H9 (cell line): ENCODE measurements at regions not wholly inside any gene's neighbourhood (a gene's known extent, or its start where the extent isn't known, plus 50 kb on each side); places are given as distances from the start of the nearest gene placed in this dataset.

Experiments
- DNase-seq: peaks from one replicate; pipeline ENCODE4 v3.0.0-alpha.2; 2017
- H2AFZ ChIP-seq: one replicate; pipeline ENCODE4 v1.6.1; 2013; ENCODE audit warnings: mild to moderate bottlenecking, low read length, control low read depth, moderate library complexity
- H2AK5ac ChIP-seq: 2 replicates; pipeline ENCODE4 v1.6.1; 2013; ENCODE audit warnings: low read length, control low read depth, mixed read lengths; ENCODE audit not compliant: insufficient read length
- H2BK120ac ChIP-seq: one replicate; pipeline ENCODE4 v1.6.1; 2013; ENCODE audit warnings: low read depth, mild to moderate bottlenecking, low read length, control low read depth, inconsistent platforms; ENCODE audit not compliant: poor library complexity, severe bottlenecking
- H2BK12ac ChIP-seq: 2 replicates; pipeline ENCODE4 v1.6.1; 2013; ENCODE audit warnings: low read length, control low read depth, mixed read lengths, low read depth; ENCODE audit not compliant: insufficient read length
- H2BK15ac ChIP-seq: 2 replicates; pipeline ENCODE4 v1.6.1; 2013; ENCODE audit warnings: low read depth, low read length, control low read depth
- H2BK20ac ChIP-seq: one replicate; pipeline ENCODE4 v1.6.1; 2013; ENCODE audit warnings: low read depth, mild to moderate bottlenecking, low read length, control low read depth, inconsistent platforms; ENCODE audit not compliant: poor library complexity, severe bottlenecking
- H2BK5ac ChIP-seq: 2 replicates; pipeline ENCODE4 v1.6.1; 2013; ENCODE audit warnings: low read length, control low read depth, mixed read lengths; ENCODE audit not compliant: insufficient read length
- H3K14ac ChIP-seq: 2 replicates; pipeline ENCODE4 v1.6.1; 2013; ENCODE audit warnings: low read length, control low read depth; ENCODE audit not compliant: insufficient read depth
- H3K18ac ChIP-seq: 2 replicates; pipeline ENCODE4 v1.6.1; 2013; ENCODE audit warnings: low read depth, mild to moderate bottlenecking, mixed read lengths, low read length, control low read depth; ENCODE audit not compliant: insufficient read length
- H3K23ac ChIP-seq: 2 replicates; pipeline ENCODE4 v1.6.1; 2013; ENCODE audit warnings: low read length, control low read depth, mixed read lengths, low read depth; ENCODE audit not compliant: insufficient read length
- H3K23me2 ChIP-seq: 2 replicates; pipeline ENCODE4 v1.6.1; 2013; ENCODE audit warnings: low read depth, mild to moderate bottlenecking, mixed read lengths, low read length, control low read depth; ENCODE audit not compliant: insufficient read length, poor library complexity, severe bottlenecking
- H3K27ac ChIP-seq: 2 replicates; pipeline ENCODE4 v1.5.1; 2013; ENCODE audit warnings: low read length, control low read depth, mixed read lengths, low read depth; ENCODE audit not compliant: insufficient read length
- H3K27me3 ChIP-seq: 2 replicates; pipeline ENCODE4 v1.6.1; 2013; ENCODE audit warnings: low read length, control low read depth, inconsistent platforms; ENCODE audit not compliant: insufficient read depth
- H3K4ac ChIP-seq: 2 replicates; pipeline ENCODE4 v1.6.1; 2013; ENCODE audit warnings: low read depth, mild to moderate bottlenecking, control low read depth, inconsistent platforms, low read length, moderate library complexity
- H3K4me1 ChIP-seq: 2 replicates; pipeline ENCODE4 v1.6.1; 2013; ENCODE audit warnings: low read length, control low read depth, inconsistent platforms; ENCODE audit not compliant: insufficient read depth
- H3K4me2 ChIP-seq: 2 replicates; pipeline ENCODE4 v1.6.1; 2013; ENCODE audit warnings: low read length, control low read depth, mixed read lengths; ENCODE audit not compliant: insufficient read length, insufficient read depth
- H3K56ac ChIP-seq: 2 replicates; pipeline ENCODE4 v1.6.1; 2013; ENCODE audit warnings: low read depth, mild to moderate bottlenecking, mixed read lengths, low read length, control low read depth; ENCODE audit not compliant: insufficient read length
- H3K79me1 ChIP-seq: 2 replicates; pipeline ENCODE4 v1.6.1; 2013; ENCODE audit warnings: low read depth, mild to moderate bottlenecking, moderate library complexity, low read length, control low read depth, inconsistent platforms; ENCODE audit not compliant: insufficient read depth, poor library complexity, severe bottlenecking
- H3K79me2 ChIP-seq: 2 replicates; pipeline ENCODE4 v1.6.1; 2013; ENCODE audit warnings: low read length, control low read depth, inconsistent platforms; ENCODE audit not compliant: insufficient read depth
- H3K9ac ChIP-seq: 2 replicates; pipeline ENCODE4 v1.6.1; 2013; ENCODE audit warnings: low read length, control low read depth, mixed read lengths; ENCODE audit not compliant: insufficient read length; ENCODE audit errors: extremely low read depth
- H3K9me3 ChIP-seq: one replicate; pipeline ENCODE4 v1.6.1; 2013; ENCODE audit warnings: low read depth, low read length, inconsistent platforms; ENCODE audit not compliant: control insufficient read depth
- H3T11ph ChIP-seq: one replicate; pipeline ENCODE4 v1.6.1; 2013; ENCODE audit warnings: mild to moderate bottlenecking, low read length, control low read depth, inconsistent platforms
- H4K20me1 ChIP-seq: one replicate; pipeline ENCODE4 v1.6.1; 2013; ENCODE audit not compliant: control insufficient read depth, insufficient read length, insufficient read depth
- H4K5ac ChIP-seq: 2 replicates; pipeline ENCODE4 v1.6.1; 2013; ENCODE audit warnings: low read depth, mild to moderate bottlenecking, mixed read lengths, low read length, control low read depth; ENCODE audit not compliant: insufficient read length
- H4K8ac ChIP-seq: replicated peaks from 2 replicates; pipeline ENCODE4 v1.6.1; 2013; ENCODE audit warnings: low read length, control low read depth, mixed read lengths, low read depth; ENCODE audit not compliant: insufficient read length
- H4K91ac ChIP-seq: 2 replicates; pipeline ENCODE4 v1.6.1; 2013; ENCODE audit warnings: low read depth, mild to moderate bottlenecking, moderate library complexity, mixed read lengths, low read length, control low read depth; ENCODE audit not compliant: insufficient read length
- H3K27ac Mint-ChIP-seq, 3 experiments: 2 replicates in 2 of 3; 3 replicates in 1 of 3; pipeline ENCODE4 v1.8.0; 2020 to 2021; ENCODE audit warnings: mixed read lengths in 3 of 3, mild to moderate bottlenecking in 1 of 3, moderate library complexity in 1 of 3
- H3K27me3 Mint-ChIP-seq: 2 replicates; pipeline ENCODE4 v1.8.0; 2021; ENCODE audit warnings: low read depth, mild to moderate bottlenecking, moderate library complexity, mixed read lengths
- H3K36me3 Mint-ChIP-seq, 3 experiments: 2 replicates in 2 of 3; 3 replicates in 1 of 3; pipeline ENCODE4 v1.8.0; 2020 to 2021; ENCODE audit warnings: low read depth in 3 of 3, mixed read lengths in 3 of 3; ENCODE audit not compliant: insufficient read depth in 1 of 3
- H3K4me1 Mint-ChIP-seq, 2 experiments: 2 replicates each; pipeline ENCODE4 v1.8.0; 2020; ENCODE audit warnings: mixed read lengths in 2 of 2
- H3K4me3 Mint-ChIP-seq, 2 experiments: 2 replicates in 1 of 2; 3 replicates in 1 of 2; pipeline ENCODE4 v1.8.0; 2020 to 2021; ENCODE audit warnings: mild to moderate bottlenecking in 2 of 2, mixed read lengths in 2 of 2, moderate library complexity in 1 of 2
- H3K9me3 Mint-ChIP-seq, 2 experiments: 2 replicates in 1 of 2; 3 replicates in 1 of 2; pipeline ENCODE4 v1.8.0; 2020; ENCODE audit warnings: mild to moderate bottlenecking in 2 of 2, mixed read lengths in 2 of 2, moderate library complexity in 1 of 2
- WGBS: extraction: QIAGEN DNeasy Blood & Tissue Kit; methylation state at CpG from one replicate; pipeline ENCODE4 v1.1.7; 2013; ENCODE audit warnings: missing lambda C conversion rate, low lambda C conversion rate, mixed read lengths; ENCODE audit not compliant: insufficient read length; ENCODE audit errors: extremely low coverage; 5-methylcytosine and 5-hydroxymethylcytosine counted together
- TF ChIP-seq, protein P1 (sequence below): fragments of 200-600 bp; sonication (generic); conservative IDR thresholded peaks from 3 replicates; pipeline ENCODE4 v1.8.0; 2021; ENCODE audit warnings: antibody characterized with exemption, mild to moderate bottlenecking

- Histone ChIP-seq H3K14ac (no peak overlapping the region), H3K27me3 (no peaks in the 10 kb centered on the region), H3K23me2 (no peaks in the 10 kb centered on the region), H2BK120ac (no peak overlapping the region), H4K91ac (no peak overlapping the region), H2BK12ac (no peak overlapping the region), H3K56ac (no peak overlapping the region), H3K79me2 (no peaks in the 10 kb centered on the region), H3K18ac (no peak overlapping the region), H2AK5ac (no peak overlapping the region), H3K27ac (no peak overlapping the region), H4K8ac (no peak overlapping the region), H3T11ph (no peak overlapping the region), H3K4me1 (peaks cover 3% of the 10 kb centered on the region; the same call in 1 of the 2 replicates), H2BK5ac (no peak overlapping the region), H2AFZ (no peak overlapping the region), H3K4ac (no peak overlapping the region), H3K4me2 (no peak overlapping the region), H2BK15ac (no peak overlapping the region), H3K79me1 (no peaks in the 10 kb centered on the region), H3K23ac (no peak overlapping the region), H3K9me3 (no peaks in the 10 kb centered on the region), H4K20me1 (no peaks in the 10 kb centered on the region), H4K5ac (no peak overlapping the region), H2BK20ac (no peak overlapping the region), H3K9ac (no peak overlapping the region)
- Mint-ChIP-seq H3K27ac (no peak overlapping the region; a peak in 1 of 7 replicates), H3K9me3 (no peaks in the 10 kb centered on the region), H3K36me3 (no peaks in the 10 kb centered on the region), H3K27me3 (no peaks in the 10 kb centered on the region), H3K4me3 (no peak overlapping the region), H3K4me1 (peaks cover 11 to 22% of the 10 kb centered on the region in 2 experiments; a peak in 3 of 4 replicates)
- DNase-seq: no peak
- no CpG with 5 or more reads among the region's 5 CpGs for whole genome bisulfite sequencing
- TF ChIP-seq, protein P1, sequence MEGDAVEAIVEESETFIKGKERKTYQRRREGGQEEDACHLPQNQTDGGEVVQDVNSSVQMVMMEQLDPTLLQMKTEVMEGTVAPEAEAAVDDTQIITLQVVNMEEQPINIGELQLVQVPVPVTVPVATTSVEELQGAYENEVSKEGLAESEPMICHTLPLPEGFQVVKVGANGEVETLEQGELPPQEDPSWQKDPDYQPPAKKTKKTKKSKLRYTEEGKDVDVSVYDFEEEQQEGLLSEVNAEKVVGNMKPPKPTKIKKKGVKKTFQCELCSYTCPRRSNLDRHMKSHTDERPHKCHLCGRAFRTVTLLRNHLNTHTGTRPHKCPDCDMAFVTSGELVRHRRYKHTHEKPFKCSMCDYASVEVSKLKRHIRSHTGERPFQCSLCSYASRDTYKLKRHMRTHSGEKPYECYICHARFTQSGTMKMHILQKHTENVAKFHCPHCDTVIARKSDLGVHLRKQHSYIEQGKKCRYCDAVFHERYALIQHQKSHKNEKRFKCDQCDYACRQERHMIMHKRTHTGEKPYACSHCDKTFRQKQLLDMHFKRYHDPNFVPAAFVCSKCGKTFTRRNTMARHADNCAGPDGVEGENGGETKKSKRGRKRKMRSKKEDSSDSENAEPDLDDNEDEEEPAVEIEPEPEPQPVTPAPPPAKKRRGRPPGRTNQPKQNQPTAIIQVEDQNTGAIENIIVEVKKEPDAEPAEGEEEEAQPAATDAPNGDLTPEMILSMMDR: no peak
Measured at GRCh38 chr4:24033626-24034025, 143.8 kb upstream of the PPARGC1A start.
